IMR-90 (cell line): ENCODE measurements at regions not wholly inside any gene's neighbourhood (a gene's known extent, or its start where the extent isn't known, plus 50 kb on each side); places are given as distances from the start of the nearest gene placed in this dataset.

Source experiments
- BHLHE40 ChIP-seq: fragments of 150-350 bp; IDR thresholded peaks from 2 replicates; pipeline ENCODE4 v1.6.1; 2016; ENCODE audit warnings: mild to moderate bottlenecking, low read depth, low read length
- CEBPB ChIP-seq: IDR thresholded peaks from 2 replicates; pipeline ENCODE4 v1.6.1; 2012; ENCODE audit warnings: low read depth, low read length, improper control_type of control experiment
- CTCF ChIP-seq: conservative IDR thresholded peaks from 2 replicates; pipeline ENCODE4 v1.5.1; 2012; ENCODE audit warnings: mild to moderate bottlenecking, low read depth, low read length, improper control_type of control experiment
- ELK1 ChIP-seq: fragments of 150-350 bp; IDR thresholded peaks from 2 replicates; pipeline ENCODE4 v1.6.1; 2016; ENCODE audit warnings: low read depth, mild to moderate bottlenecking, low read length, moderate library complexity, borderline replicate concordance
- MAZ ChIP-seq: IDR thresholded peaks from 2 replicates; pipeline ENCODE4 v1.6.1; 2012; ENCODE audit warnings: low read depth, mild to moderate bottlenecking, low read length, improper control_type of control experiment, moderate library complexity, borderline replicate concordance
- MXI1 ChIP-seq: IDR thresholded peaks from 2 replicates; pipeline ENCODE4 v1.6.1; 2012; ENCODE audit warnings: low read depth, mild to moderate bottlenecking, low read length, moderate library complexity, borderline replicate concordance
- NFE2L2 ChIP-seq: fragments of 150-350 bp; IDR thresholded peaks from 2 replicates; pipeline ENCODE4 v1.6.1; 2016; ENCODE audit warnings: low read depth, mild to moderate bottlenecking, low read length
- POLR2A ChIP-seq: IDR thresholded peaks from 2 replicates; pipeline ENCODE4 v1.6.1; 2012; ENCODE audit warnings: mild to moderate bottlenecking, low read depth, low read length
- RAD21 ChIP-seq: IDR thresholded peaks from 2 replicates; pipeline ENCODE4 v1.6.1; 2012; ENCODE audit warnings: low read length, improper control_type of control experiment
- RFX5 ChIP-seq: IDR thresholded peaks from 2 replicates; pipeline ENCODE4 v1.8.0; 2012; ENCODE audit warnings: low read depth, mild to moderate bottlenecking, low read length, moderate library complexity
- SMC3 ChIP-seq: fragments of 150-350 bp; IDR thresholded peaks from 2 replicates; pipeline ENCODE4 v1.6.1; 2016; ENCODE audit warnings: low read depth, mild to moderate bottlenecking, antibody characterized with exemption, low read length, moderate library complexity
- USF2 ChIP-seq: fragments of 150-350 bp; IDR thresholded peaks from 2 replicates; pipeline ENCODE4 v1.6.1; 2017; ENCODE audit warnings: mild to moderate bottlenecking, antibody characterized with exemption, low read length, low read depth

- TF ChIP-seq CTCF (no peak), POLR2A (no peak), ELK1 (no peak), RFX5 (no peak), RAD21 (no peak), MXI1 (no peak), CEBPB (0 out of 2 replicates have a peak, but pooled peaks have one; percentile 20), BHLHE40 (no peak), SMC3 (no peak), NFE2L2 (no peak), USF2 (no peak), MAZ (no peak)
These were observed 219.2 kb downstream of the FOXD2 start for GRCh38 chr1:47656719-47657685.
